ENCODE measurements at regions not wholly inside any gene's neighbourhood (a gene's known extent, or its start where the extent isn't known, plus 50 kb on each side); places are given as distances from the start of the nearest gene placed in this dataset.

GRCh38 chr21:35926003-35926740, 134.2 kb downstream of the SETD4 start:
- Histone ChIP-seq H3K4me3 (no peak overlapping the region), H3K4me1 (no peaks in the 10 kb centered on the region), H3K27ac (no peak overlapping the region), H3K9me3 (no peaks in the 10 kb centered on the region), H3K4me2 (no peak overlapping the region)
- WGBS (ENCODE audit: missing lambda C conversion rate): 20% methylated on average over 3 of the region's 3 CpGs
- ChIA-PET CTCF (interaction anchor here (1.1 to 1.7 kb wide), 2 partner anchors 10 to 11 kb away, joined by 3 read pairs; no protein-coding TSS in a partner anchor), POLR2A (no interaction called here)
- DNase-seq (ENCODE audit: low read depth in 1 of 2, low spot score in 1 of 2) (no peak), ATAC-seq (no peak), FAIRE-seq (no peak)
- no peak for TF ChIP-seq MAFK (IDR thresholded peaks at IDR 0.05; ENCODE audit: partially characterized antibody)
- no peak for TF ChIP-seq KDM5A (IDR thresholded peaks at IDR 0.05)
- no peak for TF ChIP-seq ELK1 (IDR thresholded peaks at IDR 0.05; ENCODE audit: low read depth, low read length)
- TF ChIP-seq RAD21 (conservative IDR thresholded peaks at IDR 0.05 in 1 of 2, IDR thresholded peaks at IDR 0.05 in 1 of 2): no peak

DNA sequence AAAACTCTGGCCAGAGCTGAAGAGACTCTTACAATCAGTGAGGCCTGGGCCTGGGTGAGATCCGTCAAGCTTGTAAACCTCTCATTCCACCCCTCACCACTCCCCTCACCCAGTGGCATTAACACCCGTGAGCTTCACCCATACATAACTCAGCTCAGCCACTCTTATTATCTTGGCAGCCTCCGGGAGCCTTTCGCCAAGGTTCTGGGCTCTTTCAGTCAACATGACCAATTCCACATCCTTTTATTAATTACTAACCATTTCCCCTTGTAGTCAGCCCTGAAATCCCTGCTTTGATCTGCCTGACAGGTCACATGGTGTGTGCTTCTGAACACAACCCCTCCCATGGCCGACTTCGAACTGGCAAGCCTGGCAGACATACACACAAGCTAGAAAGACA, 134.8 kb downstream of the SETD4 start:
- H3K9me3 ChIP-seq: no peaks in the 10 kb centered on the region
- H3K4me1 ChIP-seq: no peaks in the 10 kb centered on the region
- TF ChIP-seq RCOR1 (IDR thresholded peaks at IDR 0.05; ENCODE audit: low read depth, low read length) (no peak), FOSB (CRISPR knock-in tag; IDR thresholded peaks at IDR 0.05) (no peak)
- no peak overlapping the region for H3K4me3 ChIP-seq
- 52% methylated on average over 6 of the region's 6 CpGs for WGBS (ENCODE audit: missing lambda C conversion rate)
- H3K4me2 ChIP-seq: no peak overlapping the region
- FAIRE-seq (no peak), DNase-seq (ENCODE audit: low read depth in 1 of 2, low spot score in 1 of 2) (no peak), ATAC-seq (peak in 1 of 2 experiments; percentile 47; a peak in 2 of 6 replicates)
- ChIA-PET CTCF (no interaction called here), POLR2A (no interaction called here)
- peak overlapping the region in 1 of 2 experiments; percentile 14; a peak in 1 of 6 replicates for H3K27ac ChIP-seq

DNA sequence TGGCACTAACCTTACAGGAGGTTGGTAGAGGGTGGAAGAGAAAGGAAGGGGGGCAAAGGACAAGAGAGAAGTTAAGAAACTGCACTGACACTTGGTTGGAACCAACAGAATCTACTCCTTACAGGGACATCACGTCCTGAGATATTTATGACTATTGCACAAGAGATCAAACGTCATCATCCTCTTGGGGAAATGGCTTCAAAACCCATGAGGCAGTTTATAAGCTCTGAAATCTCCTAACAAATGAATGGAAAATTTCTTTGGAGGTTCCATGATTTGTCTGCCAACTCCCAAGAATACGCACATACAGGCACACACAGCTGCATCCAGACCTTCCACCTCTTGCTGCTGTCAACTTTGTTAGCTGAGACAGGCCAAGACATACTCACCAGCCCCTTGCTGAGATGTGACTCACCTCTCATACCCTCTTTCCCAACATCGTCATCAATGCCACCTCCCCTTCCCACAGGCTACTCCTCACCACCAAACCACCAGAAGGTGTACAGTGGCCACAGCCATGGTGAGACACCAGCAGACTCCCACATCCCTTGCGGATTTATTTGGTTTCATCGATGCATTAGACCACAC, 135.5 kb downstream of the SETD4 start:
- POLR2A ChIA-PET: no interaction called here
- Histone ChIP-seq H3K4me3 (no peak overlapping the region), H3K4me1 (no peaks in the 10 kb centered on the region), H3K27ac (no peak overlapping the region; a peak in 1 of 6 replicates), H3K9me3 (no peaks in the 10 kb centered on the region), H3K4me2 (no peak overlapping the region)
- CTCF ChIA-PET: no interaction called here
- 47% methylated on average over 6 of the region's 6 CpGs for WGBS (ENCODE audit: missing lambda C conversion rate)
- no peak for FAIRE-seq
- TF ChIP-seq NR3C1 (IDR thresholded peaks at IDR 0.05) (no peak), GATA3 (IDR thresholded peaks at IDR 0.05; ENCODE audit: borderline replicate concordance) (no peak), SMC3 (IDR thresholded peaks at IDR 0.05) (no peak), NFE2L2 (conservative IDR thresholded peaks at IDR 0.05; ENCODE audit: low read length) (no peak), FOSB (CRISPR knock-in tag; IDR thresholded peaks at IDR 0.05) (no peak), TFCP2L1 (CRISPR knock-in tag; IDR thresholded peaks at IDR 0.05) (no peak), ZFP36 (IDR thresholded peaks at IDR 0.05; ENCODE audit: borderline replicate concordance, partially characterized antibody) (no peak), MAZ (IDR thresholded peaks at IDR 0.05; ENCODE audit: borderline replicate concordance, low read depth, low read length) (no peak), RAD21 (conservative IDR thresholded peaks at IDR 0.05 in 1 of 2, IDR thresholded peaks at IDR 0.05 in 1 of 2) (no peak), EP300 (IDR thresholded peaks at IDR 0.05) (no peak), CBX2 (IDR thresholded peaks at IDR 0.05; ENCODE audit: borderline replicate concordance, low read depth) (no peak), JUN (IDR thresholded peaks at IDR 0.05) (no peak), MYC (IDR thresholded peaks at IDR 0.05; ENCODE audit: borderline replicate concordance, low read length) (no peak), HOXB5 (CRISPR knock-in tag; IDR thresholded peaks at IDR 0.05) (no peak)
- TF ChIP-seq, protein P1, sequence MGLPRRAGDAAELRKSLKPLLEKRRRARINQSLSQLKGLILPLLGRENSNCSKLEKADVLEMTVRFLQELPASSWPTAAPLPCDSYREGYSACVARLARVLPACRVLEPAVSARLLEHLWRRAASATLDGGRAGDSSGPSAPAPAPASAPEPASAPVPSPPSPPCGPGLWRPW (IDR thresholded peaks at IDR 0.05): no peak
- TF ChIP-seq, protein P2, sequence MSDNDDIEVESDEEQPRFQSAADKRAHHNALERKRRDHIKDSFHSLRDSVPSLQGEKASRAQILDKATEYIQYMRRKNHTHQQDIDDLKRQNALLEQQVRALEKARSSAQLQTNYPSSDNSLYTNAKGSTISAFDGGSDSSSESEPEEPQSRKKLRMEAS (IDR thresholded peaks at IDR 0.05): no peak
- TF ChIP-seq, protein P3, sequence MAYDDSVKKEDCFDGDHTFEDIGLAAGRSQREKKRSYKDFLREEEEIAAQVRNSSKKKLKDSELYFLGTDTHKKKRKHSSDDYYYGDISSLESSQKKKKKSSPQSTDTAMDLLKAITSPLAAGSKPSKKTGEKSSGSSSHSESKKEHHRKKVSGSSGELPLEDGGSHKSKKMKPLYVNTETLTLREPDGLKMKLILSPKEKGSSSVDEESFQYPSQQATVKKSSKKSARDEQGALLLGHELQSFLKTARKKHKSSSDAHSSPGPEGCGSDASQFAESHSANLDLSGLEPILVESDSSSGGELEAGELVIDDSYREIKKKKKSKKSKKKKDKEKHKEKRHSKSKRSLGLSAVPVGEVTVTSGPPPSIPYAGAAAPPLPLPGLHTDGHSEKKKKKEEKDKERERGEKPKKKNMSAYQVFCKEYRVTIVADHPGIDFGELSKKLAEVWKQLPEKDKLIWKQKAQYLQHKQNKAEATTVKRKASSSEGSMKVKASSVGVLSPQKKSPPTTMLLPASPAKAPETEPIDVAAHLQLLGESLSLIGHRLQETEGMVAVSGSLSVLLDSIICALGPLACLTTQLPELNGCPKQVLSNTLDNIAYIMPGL (CRISPR knock-in tag; IDR thresholded peaks at IDR 0.05; ENCODE audit: borderline replicate concordance): no peak
- TF ChIP-seq, protein P4, sequence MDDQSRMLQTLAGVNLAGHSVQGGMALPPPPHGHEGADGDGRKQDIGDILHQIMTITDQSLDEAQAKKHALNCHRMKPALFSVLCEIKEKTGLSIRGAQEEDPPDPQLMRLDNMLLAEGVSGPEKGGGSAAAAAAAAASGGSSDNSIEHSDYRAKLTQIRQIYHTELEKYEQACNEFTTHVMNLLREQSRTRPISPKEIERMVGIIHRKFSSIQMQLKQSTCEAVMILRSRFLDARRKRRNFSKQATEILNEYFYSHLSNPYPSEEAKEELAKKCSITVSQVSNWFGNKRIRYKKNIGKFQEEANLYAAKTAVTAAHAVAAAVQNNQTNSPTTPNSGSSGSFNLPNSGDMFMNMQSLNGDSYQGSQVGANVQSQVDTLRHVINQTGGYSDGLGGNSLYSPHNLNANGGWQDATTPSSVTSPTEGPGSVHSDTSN (IDR thresholded peaks at IDR 0.05): no peak
- DNase-seq (ENCODE audit: low read depth in 1 of 2, low spot score in 1 of 2): peak in 1 of 2 experiments; percentile 21
- ATAC-seq: peak in 1 of 2 experiments; percentile 47; a peak in 2 of 6 replicates

All from A549 (cell line).